ENCODE measurements at regions not wholly inside any gene's neighbourhood (a gene's known extent, or its start where the extent isn't known, plus 50 kb on each side); places are given as distances from the start of the nearest gene placed in this dataset.

- TF ChIP-seq EP300 (IDR thresholded peaks at IDR 0.05) (no peak), POLR2A (IDR thresholded peaks at IDR 0.05) (no peak)
- TF ChIP-seq, protein P1, sequence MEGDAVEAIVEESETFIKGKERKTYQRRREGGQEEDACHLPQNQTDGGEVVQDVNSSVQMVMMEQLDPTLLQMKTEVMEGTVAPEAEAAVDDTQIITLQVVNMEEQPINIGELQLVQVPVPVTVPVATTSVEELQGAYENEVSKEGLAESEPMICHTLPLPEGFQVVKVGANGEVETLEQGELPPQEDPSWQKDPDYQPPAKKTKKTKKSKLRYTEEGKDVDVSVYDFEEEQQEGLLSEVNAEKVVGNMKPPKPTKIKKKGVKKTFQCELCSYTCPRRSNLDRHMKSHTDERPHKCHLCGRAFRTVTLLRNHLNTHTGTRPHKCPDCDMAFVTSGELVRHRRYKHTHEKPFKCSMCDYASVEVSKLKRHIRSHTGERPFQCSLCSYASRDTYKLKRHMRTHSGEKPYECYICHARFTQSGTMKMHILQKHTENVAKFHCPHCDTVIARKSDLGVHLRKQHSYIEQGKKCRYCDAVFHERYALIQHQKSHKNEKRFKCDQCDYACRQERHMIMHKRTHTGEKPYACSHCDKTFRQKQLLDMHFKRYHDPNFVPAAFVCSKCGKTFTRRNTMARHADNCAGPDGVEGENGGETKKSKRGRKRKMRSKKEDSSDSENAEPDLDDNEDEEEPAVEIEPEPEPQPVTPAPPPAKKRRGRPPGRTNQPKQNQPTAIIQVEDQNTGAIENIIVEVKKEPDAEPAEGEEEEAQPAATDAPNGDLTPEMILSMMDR (IDR thresholded peaks at IDR 0.05), result no peak
Observed at GRCh38 chr18:22101731-22102130, 67.7 kb upstream of the GATA6 start.

Data from upper lobe of left lung (tissue), 4 donors.